AG04450 (cell line): ENCODE measurements at regions not wholly inside any gene's neighbourhood (a gene's known extent, or its start where the extent isn't known, plus 50 kb on each side); places are given as distances from the start of the nearest gene placed in this dataset.
A peak's percentile ranks its signal among the peaks of the same experiment; 100 is the strongest.

Experiments
- CTCF ChIA-PET: fragments of 300-600, 350-600 bp; formaldehyde crosslinking; extraction: SDS; loops from one replicate; lab custom pipeline; 2022; ENCODE audit warnings: antibody characterized with exemption, inconsistent platforms; lab: Charles Lee
- POLR2A ChIA-PET: fragments of 350-600 bp; formaldehyde crosslinking; extraction: SDS; loops from one replicate; lab custom pipeline; 2021; ENCODE audit warnings: antibody characterized with exemption, inconsistent platforms; lab: Yijun Ruan, JAX
- DNase-seq: peaks from one replicate; pipeline ENCODE4 v3.0.0-alpha.2; 2011; ENCODE audit warnings: low read depth, low spot score
- H3K27ac ChIP-seq: one replicate; pipeline ENCODE4 v1.5.1; 2012; ENCODE audit warnings: low read depth, low read length, control low read depth
- H3K27me3 ChIP-seq: one replicate; pipeline ENCODE4 v1.6.0; 2012; ENCODE audit warnings: low read length; ENCODE audit not compliant: control insufficient read depth, insufficient read depth
- H3K4me3 ChIP-seq: 2 replicates; pipeline ENCODE4 v1.5.1; 2011; ENCODE audit warnings: mild to moderate bottlenecking, low read depth, low read length, control low read depth
- H3K9me3 ChIP-seq: 2 replicates; pipeline ENCODE4 v1.5.1; 2012; ENCODE audit warnings: low read length; ENCODE audit not compliant: control insufficient read depth, insufficient read depth
- CTCF ChIP-seq: IDR thresholded peaks from 2 replicates; pipeline ENCODE4 v1.5.1; 2011; ENCODE audit warnings: low read depth, low read length, control low read depth, inconsistent platforms

- ChIA-PET POLR2A (no interaction called here), CTCF (no interaction called here)
- no peak overlapping the region for H3K27ac ChIP-seq
- no peak overlapping the region for H3K4me3 ChIP-seq
- H3K9me3 ChIP-seq, result no peaks in the 10 kb centered on the region
- no peaks in the 10 kb centered on the region for H3K27me3 ChIP-seq
- TF ChIP-seq CTCF, result no peak
- no peak for DNase-seq
Measured at GRCh38 chr12:67764946-67765619, 116.5 kb downstream of the DYRK2 start.

- peak; percentile 45 for DNase-seq
- TF ChIP-seq CTCF, result no peak
- H3K27ac ChIP-seq, result peak overlapping the region; percentile 21
- H3K4me3 ChIP-seq, result no peak overlapping the region
- H3K9me3 ChIP-seq, result no peaks in the 10 kb centered on the region
- ChIA-PET CTCF (no interaction called here), POLR2A (no interaction called here)
- H3K27me3 ChIP-seq, result no peaks in the 10 kb centered on the region
Measured at GRCh38 chr12:67765776-67766766, 117.5 kb downstream of the DYRK2 start.

- H3K9me3 ChIP-seq, result no peaks in the 10 kb centered on the region
- DNase-seq, result peak; percentile 43
- H3K27me3 ChIP-seq, result no peaks in the 10 kb centered on the region
- no peak overlapping the region; the same call in 1 of the 2 replicates for H3K4me3 ChIP-seq
- H3K27ac ChIP-seq, result no peak overlapping the region
- POLR2A ChIA-PET, result interaction anchor here (0.5 to 0.9 kb wide), 2 partner anchors 97 to 380 kb away, joined by 3 to 7 read pairs; no protein-coding TSS in a partner anchor
- TF ChIP-seq CTCF, result no peak
- CTCF ChIA-PET, result no interaction called here
Measured at GRCh38 chr12:67772267-67773169, 124.0 kb downstream of the DYRK2 start.

- DNase-seq, result peak; percentile 43
- Histone ChIP-seq H3K4me3 (no peak overlapping the region), H3K27me3 (no peaks in the 10 kb centered on the region), H3K9me3 (no peaks in the 10 kb centered on the region), H3K27ac (no peak overlapping the region)
- TF ChIP-seq CTCF, result no peak
- CTCF ChIA-PET, result interaction anchor here (0.6 kb wide), 1 partner anchor 169 kb away, joined by 3 read pairs; no protein-coding TSS in a partner anchor
- POLR2A ChIA-PET, result interaction anchor here (0.7 kb wide), 1 partner anchor 54 kb away, joined by 3 read pairs; no protein-coding TSS in a partner anchor
Measured at GRCh38 chr12:67773896-67774295, 125.4 kb downstream of the DYRK2 start.
